HG02588 (cell line): ENCODE measurements at regions not wholly inside any gene's neighbourhood (a gene's known extent, or its start where the extent isn't known, plus 50 kb on each side); places are given as distances from the start of the nearest gene placed in this dataset.

ENCODE experiments used
- ATAC-seq: cut with Tn5 transposase; IDR thresholded peaks from one replicate; pipeline ENCODE4 v1.9.1; 2021; ENCODE audit warnings: mild to moderate bottlenecking, moderate library complexity; ENCODE audit not compliant: unreplicated experiment

DNA sequence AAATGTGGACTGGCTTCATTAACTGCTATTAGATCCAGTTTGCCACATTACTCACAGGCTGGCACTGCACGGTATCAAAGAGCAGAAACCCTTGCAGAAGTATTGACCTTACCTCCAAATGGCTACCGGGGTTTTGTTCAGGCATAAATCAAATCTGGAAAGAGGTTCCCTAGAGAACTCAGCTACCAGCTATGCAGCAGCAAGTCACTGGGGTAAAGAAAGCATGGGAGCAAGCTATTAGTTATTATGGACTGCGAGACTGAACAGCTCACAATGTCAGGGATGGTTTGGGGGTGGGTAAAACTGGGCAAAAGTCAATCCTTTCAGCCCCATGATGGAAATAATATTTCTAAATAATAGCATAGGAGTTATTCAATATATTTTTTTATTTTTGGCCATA, 128.1 kb downstream of the FANCF start:
- ATAC-seq, result no peak

DNA sequence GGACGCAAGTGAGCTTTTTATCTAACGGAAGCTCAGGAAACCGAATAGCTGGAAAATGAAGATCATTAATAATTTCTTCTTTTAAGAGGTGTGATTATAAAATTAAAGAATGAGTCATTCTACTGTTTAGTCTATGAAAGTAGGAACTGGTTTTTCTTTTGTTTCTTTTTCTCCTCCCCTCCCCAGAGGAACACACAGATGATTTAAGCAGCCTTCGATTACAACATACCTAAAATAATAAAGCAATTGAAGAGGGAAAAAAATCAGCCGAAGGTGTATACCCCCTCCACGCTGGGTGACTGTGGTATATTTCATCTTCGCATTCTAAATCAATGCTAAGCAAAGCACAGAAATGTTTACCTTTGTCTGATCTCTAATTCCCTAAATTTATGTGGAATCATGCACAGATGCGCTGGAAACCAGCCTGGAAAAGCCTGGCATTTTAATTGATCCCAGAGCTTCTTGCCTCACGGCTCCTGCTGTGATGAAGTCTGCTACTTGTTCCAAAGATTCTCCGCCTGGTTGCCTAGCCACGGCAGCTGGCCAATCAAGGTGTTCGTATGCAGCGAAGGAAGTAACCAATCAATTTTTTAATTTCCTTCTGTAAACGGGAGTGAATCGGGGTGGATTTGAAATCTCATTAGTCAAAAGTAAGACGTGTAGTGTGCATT, 133.9 kb downstream of the FANCF start:
- no peak for ATAC-seq

DNA sequence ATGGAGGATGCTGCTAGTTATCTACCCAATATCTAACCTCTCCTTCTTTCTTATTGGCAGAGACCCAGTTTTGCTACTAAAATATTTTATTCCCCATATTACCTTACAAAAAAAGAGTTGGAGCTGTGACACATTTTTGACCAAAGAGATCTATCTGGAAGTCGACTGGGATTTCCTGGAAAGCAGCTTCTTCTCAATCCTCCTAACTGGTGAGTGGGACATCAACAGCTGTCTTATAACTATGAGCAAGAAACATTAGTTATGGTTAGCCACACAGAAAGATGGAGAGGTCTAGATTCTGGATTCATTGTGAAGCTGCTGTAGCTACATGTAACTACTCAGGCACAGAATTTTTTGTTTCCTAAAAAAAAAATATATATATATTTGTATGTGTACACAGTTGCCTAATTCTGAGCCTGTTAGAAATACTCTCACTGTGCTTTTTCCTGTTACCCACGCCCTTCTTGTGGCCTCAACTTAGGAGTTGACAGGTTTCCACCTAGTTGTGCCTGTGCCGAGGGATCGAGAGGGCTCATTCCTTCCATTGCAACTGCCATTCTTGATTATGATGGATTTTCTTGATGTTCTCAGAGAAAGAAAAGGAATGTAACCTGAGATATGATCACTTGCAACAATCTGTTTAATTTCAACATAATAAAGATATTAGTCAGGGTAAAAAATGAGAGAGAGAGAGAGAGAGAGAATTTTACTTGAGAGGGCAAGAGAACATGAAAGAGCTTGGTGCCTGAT, 142.0 kb downstream of the SLC17A6 start:
- no peak for ATAC-seq

DNA sequence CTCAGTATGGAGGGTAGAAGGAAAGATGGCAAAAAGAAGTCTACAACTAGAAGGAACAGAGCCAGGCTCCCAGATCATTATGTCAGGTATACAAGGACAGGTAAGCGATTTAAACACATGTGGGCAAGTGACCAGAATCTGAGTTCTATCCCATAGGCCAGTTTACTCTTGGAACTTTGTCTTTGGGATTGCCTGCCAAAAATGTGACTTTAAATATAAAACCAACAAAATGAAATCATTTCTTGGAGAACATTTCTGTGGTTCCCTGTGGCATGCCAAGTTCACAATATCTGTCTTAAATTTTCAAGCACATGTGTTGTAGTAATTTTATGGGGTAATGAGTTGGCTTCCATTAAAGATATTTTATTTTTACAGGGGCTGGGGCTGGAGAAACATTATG, 141.0 kb downstream of the SLC17A6 start:
- ATAC-seq, result no peak

DNA sequence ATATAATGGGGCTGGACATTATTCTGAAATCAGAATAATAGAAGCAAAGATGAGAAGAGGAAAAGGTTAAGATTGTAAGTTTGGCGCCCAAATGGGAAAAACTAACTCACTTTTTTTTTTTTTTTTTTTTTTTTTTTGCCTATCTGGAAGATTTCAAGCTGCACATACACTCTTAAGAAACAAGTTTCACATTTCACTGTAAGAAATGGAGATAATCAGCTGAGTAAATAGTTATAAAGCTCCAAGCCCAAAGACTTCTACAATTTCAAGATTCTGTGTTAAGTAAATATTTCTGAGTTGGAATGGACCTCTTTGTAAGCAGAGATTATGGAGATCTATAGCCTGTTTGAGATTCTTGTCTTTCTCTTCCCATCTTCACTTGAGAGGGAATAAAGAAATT, 140.0 kb downstream of the SLC17A6 start:
- no peak for ATAC-seq

DNA sequence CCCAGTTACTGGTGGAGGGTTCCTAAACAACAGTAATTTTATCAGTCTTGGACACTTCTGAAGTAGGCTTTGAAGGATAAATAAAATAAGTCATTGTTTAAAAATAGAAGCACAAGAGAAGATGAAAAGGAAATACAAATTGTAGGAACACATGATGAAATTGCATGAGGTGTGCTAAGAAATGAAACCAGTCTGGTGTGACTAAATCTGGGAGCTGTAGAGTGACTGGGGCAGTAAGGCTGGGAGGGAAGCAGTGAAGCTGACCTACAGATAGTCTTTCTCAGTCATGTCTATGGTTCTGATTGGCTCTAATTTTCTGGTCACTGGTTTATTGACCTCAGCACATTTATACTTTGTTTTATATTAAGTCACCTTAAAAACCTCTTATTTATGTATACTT, 139.1 kb downstream of the SLC17A6 start:
- no peak for ATAC-seq

DNA sequence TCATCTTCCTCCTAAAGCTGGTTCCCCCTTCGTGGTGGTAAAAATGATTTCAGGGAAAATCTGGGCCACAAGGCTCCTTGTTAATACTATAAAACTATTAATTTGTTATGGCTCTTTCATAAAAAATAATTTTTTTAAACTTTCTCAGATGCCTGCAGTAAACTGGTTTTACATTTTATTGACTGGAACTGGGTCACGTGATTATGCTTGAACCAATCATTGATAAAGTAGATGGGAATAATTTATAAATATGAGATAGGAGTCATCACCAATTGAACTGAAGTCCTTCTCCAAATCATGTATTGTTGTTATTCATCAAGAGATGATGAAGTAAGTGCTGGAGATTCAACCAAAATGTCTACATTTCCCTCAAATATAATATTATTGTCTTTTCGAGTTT, 138.4 kb downstream of the SLC17A6 start:
- no peak for ATAC-seq

DNA sequence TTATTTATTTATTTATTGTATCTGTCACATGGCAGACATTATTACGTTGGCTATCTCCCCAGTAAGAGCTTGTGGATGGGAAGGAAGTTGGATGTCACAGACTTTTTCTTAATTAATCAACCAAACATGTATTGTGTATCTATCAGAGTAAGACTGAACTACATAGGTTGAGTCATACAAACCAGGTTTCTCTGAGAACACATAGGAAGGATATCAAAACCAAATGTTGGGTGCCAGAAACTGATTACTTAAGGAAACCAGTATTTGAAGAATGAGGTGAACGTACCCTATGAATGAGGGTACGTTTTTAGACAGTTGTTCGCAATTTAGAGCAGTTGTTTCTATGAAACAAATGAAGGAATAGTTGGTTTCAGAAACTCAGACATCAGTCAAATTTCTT, 136.4 kb downstream of the SLC17A6 start:
- no peak for ATAC-seq

DNA sequence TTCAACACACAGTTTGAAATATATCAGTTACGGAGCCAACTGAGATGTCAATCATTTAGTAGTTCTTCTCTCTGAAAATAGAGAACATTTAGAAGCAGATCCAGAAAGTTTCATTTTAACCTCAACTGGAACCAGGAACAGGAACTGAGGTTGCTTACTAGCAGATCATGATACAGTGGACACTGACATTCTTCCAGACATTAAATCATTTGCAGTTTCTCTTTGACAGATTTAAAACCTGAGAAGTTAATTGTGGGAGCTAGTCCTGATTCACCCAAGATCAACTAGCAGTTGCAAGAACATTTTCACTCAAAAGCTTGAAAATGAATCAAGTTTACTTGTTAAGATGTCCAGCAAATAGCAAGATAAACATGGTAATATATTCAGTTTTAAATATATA, 135.4 kb downstream of the SLC17A6 start:
- ATAC-seq, result no peak

DNA sequence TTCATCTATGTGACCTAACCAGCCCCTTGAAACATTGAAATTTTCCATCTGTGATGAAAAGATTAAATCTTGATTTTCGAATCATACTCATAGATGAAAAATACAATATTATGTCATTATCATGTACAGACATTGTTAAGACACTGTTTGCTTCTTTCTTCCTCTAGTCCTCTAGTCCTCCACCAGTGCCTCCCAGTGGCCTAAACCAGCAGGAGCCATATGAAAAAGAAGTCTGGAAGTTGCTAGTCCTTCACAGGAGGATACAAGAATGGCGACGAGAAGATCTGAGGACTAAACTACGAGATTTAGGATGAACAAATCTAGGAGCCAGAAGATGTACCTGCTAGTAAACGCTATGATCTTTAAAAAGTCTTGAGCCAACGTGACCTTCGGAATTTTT, 134.1 kb downstream of the SLC17A6 start:
- ATAC-seq, result no peak

DNA sequence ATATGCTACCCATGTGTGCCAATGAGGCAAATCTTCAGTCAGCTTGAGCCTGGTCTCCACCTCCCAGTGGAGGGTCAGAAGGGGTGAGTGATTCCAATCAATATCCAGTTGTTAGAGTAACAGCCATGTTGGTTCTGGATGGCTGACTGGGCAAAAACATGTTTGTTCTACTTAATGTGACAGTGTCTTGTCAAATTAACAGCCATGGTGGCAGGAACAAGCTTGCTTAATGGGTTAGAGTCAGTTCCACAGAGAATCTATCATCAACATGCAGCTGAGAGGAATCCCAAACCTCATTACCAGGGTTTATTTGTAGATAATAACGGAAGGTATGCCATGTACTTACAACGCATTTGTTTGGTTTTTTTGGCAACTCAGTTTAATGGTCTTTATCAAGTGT, 133.2 kb downstream of the SLC17A6 start:
- ATAC-seq, result no peak

DNA sequence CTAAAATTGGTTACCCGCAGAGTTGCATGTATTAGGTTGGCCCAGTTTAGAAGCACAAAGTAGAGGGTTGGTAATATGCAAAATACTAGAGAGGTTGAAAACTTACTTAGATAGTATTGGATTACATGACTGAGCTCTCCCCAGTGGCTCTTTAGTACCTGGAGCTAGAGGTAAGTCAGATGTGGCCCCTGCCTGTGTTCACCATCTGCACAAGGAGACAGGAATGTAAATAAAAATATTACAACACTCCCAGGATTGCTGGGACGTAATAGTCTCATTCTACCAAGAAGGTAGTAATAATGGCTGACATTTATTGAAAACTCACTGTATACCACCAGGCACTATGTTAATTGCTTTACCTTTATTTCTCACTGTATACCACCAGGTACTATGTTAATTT, 129.6 kb downstream of the SLC17A6 start:
- no peak for ATAC-seq

DNA sequence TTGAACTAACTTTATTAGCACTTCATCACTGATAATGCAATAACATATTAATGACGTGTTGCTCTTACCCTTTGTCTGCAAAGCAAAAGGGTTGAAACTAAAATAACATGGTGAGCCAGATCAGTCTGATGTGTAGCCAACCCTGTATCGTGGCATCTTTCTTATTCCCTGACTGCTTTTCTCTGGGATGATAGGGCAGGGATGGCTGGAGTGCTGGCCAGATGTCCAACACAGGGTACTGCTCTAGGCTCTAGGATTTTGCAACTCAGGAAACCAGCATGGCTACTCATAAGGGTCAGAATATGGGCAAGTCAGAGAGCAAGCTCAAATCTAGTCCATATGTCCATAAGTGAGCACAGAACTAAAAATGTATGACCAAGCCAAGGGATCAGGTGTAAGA, 129.1 kb downstream of the SLC17A6 start:
- no peak for ATAC-seq

DNA sequence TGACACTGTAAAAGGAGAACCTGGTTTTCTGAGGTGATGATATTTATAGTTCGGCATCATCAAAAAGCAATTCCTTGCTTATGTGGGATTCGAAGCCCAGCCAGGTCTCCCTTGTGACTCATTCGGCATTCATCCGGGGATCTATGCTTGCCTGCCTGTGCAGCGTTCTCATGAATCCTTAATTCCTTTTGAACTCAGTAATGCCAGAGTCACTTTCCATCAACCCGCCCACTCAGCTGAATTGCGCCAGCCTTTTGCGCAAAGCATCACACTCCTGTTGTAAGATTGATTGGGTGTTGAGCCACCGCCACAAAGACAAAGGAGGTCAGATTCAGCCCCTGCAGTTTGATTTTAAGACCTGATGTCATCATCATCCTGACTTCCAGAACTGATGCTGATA, 128.6 kb downstream of the SLC17A6 start:
- ATAC-seq, result no peak

DNA sequence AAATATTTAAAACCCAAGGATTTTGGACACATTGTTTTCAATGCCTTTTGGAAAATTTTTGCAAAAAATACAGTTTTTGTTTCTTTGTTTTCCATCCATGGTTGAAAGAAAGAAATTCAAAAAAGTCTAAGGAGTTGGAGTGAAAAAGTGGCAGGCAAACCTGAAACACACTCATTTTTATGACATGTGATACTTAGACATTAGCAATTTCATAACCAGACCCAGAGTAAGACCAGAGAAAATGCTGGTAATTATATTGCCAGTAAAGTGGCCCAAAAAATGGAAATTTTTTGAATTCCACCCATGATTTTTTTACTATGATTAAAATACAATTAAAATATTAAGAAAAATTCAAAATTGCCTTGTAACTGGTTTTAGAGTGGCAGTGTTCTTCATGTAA, 128.2 kb downstream of the SLC17A6 start:
- no peak for ATAC-seq

DNA sequence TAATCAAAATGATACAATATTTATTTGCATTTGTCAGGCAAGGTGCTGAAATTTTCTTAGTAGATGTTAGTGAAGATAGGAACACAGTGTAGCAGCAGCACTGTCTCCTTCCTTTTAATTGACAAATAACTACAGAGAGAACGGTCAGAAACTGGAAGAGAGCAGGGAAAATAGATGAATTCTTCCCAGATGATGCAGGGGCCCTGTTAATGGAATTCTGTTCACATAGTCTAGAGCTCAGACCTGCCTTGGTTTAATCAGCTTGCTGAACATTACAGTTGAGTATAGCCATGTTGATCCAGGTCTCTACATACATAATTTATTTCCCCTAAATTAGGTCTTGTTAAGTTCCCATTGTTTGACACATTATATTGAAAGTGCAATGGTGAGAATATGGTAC, 127.4 kb downstream of the SLC17A6 start:
- no peak for ATAC-seq

DNA sequence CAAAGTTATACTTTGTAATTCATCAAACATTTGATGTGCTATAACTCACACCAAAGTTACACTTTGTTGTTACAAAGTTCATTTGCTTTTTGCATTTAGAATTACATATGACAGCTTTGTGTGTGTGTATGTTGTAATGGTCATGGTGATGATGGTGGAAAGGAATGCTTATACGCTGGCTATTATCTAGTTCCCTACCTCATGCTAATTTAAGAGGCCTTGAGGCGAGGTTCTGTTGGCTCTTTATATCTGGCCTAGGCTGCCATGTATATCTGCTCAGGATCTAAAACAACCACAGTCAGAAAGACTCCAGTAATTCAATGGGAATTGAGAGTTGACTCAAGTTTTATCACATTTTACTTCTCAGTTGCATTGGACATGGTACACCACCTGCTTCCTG, 123.4 kb downstream of the SLC17A6 start:
- ATAC-seq, result no peak

DNA sequence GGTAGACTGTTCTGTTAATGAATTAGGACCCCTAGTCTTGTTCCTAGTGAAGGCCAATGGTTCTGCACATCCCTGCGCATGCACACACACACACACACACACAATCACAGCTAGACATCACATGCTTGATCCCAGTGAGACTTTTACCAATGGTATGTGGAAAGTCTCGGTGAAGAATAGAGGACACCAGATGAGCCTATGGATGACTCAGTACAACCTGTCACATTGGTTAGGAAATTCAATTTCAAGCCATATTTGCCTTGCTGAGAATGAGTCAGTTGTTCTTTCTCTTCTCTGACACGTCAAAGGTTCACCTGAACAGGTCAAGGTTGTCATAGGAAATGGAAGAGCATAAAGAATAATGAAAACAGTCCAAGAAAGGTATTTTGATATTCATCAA, 122.0 kb downstream of the SLC17A6 start:
- no peak for ATAC-seq

DNA sequence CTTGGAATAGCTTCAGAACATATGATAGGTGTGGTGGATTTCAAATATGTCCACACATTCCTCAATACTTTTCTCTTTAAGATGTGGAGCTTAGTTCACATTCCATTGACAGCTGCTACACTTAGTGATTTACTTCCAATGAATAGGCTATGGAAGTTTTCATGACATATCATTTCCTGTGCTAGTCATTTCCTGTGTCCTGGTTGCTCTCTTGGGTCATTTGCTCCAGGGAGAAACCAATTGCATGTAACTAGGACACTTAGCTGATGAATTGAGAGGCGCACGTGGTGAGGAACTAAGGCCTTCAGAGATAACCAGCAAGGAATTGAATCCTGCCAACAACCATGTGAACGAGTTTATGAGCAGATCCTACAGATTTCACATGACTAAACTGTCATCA, 120.9 kb downstream of the SLC17A6 start:
- no peak for ATAC-seq

DNA sequence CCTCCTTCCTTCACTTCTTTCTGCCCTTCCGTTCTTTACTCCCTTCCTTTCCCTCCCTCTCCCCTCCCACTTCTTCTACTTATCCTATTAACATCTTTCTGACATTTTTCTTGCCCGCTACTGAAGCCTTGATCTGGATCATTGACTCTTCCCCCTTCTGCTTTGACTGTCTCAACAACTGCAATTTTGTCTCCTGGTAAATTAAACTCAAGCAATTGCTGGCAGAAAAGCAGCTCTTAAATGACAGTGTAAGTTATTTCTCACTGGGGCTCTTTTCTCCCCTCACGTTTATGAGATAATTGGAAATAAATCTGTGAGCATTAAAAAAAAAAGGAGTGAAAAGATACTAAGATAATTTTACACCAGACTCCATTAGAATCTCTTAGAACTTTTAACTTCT, 120.0 kb downstream of the SLC17A6 start:
- no peak for ATAC-seq

DNA sequence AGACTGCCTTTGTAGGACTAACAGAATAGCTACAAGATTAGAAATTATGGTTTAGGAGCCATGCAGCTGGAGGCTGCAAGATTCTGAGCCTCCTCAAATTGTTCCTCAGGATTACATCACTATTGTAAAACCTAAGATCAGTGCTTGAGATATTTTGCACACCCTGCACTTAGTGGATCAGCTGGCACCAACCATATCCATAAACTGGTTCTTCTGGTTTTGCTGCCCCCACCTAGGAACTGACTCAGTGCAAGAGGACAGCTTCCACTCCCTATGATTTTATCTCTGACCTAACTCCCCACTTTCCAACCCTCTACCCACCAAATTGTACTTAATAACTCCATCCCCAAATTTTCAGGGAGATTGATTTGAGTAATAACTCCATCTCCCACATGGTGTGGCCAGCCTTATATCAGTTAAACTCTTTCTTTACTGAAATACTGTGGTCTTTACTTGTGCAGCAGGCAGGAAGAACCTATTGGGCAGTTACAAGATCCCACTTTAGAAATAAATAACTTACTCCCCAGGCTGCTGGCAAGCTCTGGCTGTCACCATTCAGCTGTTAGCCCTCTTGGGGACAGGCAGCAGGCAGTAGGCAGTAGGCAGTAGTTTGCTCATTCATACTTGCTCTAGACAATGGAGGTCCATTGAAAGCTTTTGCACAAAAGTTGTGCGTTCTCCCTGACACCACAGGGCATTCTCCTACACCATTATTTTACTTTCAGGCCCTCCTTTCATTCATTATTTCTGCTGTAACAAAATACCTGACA, 119.0 kb downstream of the SLC17A6 start:
- ATAC-seq, result no peak

DNA sequence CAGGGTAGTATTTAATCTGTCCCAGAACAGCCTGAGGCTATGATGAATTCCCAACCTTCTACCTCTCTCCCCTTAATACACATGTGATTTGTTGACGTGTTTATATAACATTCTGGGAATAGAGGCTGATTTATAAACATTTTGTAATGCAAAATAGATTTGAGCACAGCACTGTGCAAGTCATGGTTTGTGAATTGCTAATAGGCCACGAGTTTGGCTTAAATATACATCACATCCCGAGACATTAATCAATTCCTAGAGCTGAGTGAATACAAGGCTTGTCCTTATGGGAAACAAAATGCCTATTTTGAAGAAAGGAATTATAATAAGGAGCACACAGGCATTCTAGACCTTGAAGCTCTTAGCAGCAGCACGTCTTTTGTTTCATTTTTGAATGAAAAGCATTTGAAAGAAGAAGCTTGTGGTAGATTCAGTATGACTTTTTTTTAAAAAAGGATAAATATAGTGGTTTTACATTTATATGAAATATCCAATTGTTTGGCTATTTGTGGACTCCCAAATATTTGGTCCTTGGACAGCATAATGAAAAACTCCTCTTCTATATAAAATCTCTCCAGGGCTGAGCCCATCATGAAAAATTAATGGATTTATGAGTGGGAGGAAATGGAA, 116.4 kb downstream of the SLC17A6 start:
- no peak for ATAC-seq
